T-helper 1 cell treated with Interleukin-12 subunit alpha and Interleukin-12 subunit beta and Interleukin-4 antibody, amounts not matched to agents 30 μg/mL and 1 μg/mL, for 36 hours (primary cell): ENCODE measurements at regions not wholly inside any gene's neighbourhood (a gene's known extent, or its start where the extent isn't known, plus 50 kb on each side); places are given as distances from the start of the nearest gene placed in this dataset.

Experiments
- H3K27ac Mint-ChIP-seq: one replicate; pipeline ENCODE4 v1.8.0; 2021; ENCODE audit warnings: mild to moderate bottlenecking, mixed read lengths
- H3K27me3 Mint-ChIP-seq: one replicate; pipeline ENCODE4 v1.8.0; 2021; ENCODE audit warnings: low read depth, mixed read lengths
- H3K36me3 Mint-ChIP-seq: one replicate; pipeline ENCODE4 v1.8.0; 2021; ENCODE audit warnings: low read depth, mixed read lengths
- H3K4me1 Mint-ChIP-seq: one replicate; pipeline ENCODE4 v1.8.0; 2021; ENCODE audit warnings: low read depth, mixed read lengths
- H3K4me3 Mint-ChIP-seq: one replicate; pipeline ENCODE4 v1.8.0; 2021; ENCODE audit warnings: mild to moderate bottlenecking, moderate library complexity, mixed read lengths
- H3K9me3 Mint-ChIP-seq: one replicate; pipeline ENCODE4 v1.8.0; 2021; ENCODE audit warnings: mixed read lengths

DNA sequence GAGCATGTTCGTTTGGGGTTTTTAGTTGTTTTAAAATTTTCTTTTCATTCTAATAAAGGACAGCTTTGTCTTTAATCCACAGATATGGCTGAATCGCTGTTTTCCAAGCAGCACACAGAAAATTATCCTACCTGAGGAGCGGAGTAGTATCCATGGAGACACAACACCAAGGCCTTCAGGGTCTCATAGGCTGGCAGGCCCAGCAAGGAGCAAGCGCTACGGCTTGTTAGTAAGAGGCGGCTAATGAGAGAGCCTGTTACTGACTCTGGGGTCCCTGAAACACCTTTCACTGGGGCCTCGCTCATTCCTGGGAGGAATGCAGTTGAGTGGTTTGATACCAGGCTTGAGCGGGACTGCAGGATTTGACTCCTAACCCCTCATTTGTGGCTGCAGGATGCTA is 303.8 kb upstream of the CDH4 start:
- Mint-ChIP-seq H3K27ac (no peak overlapping the region), H3K4me1 (no peaks in the 10 kb centered on the region), H3K36me3 (no peaks in the 10 kb centered on the region), H3K27me3 (no peaks in the 10 kb centered on the region), H3K4me3 (no peak overlapping the region), H3K9me3 (peaks cover 4% of the 10 kb centered on the region)

DNA sequence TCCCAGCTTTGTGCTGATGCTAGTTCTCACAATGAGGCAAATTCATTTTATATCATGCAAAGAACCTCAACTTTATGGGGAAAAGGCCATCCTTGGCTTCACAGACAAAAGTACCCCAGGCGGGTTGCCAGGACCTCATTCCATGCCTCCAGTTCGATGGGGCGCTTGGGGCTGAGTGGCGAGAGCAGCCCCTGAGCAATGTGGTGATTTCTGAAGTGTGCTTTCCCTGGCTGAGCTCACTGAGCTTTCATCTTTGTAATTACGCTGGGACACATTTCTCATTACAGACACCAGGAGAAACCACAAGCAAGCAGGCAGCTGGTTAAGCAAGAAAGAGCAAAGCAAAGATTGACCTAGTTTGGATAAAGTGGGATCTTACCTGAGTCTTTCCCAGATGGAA is 301.5 kb upstream of the CDH4 start:
- Mint-ChIP-seq H3K36me3 (no peaks in the 10 kb centered on the region), H3K9me3 (peaks cover 4% of the 10 kb centered on the region), H3K27ac (no peak overlapping the region), H3K27me3 (no peaks in the 10 kb centered on the region), H3K4me1 (no peaks in the 10 kb centered on the region), H3K4me3 (no peak overlapping the region)

- Mint-ChIP-seq H3K4me3 (no peak overlapping the region), H3K27me3 (no peaks in the 10 kb centered on the region), H3K36me3 (no peaks in the 10 kb centered on the region), H3K4me1 (no peaks in the 10 kb centered on the region), H3K9me3 (peaks cover 4% of the 10 kb centered on the region), H3K27ac (no peak overlapping the region)
Observed at GRCh38 chr20:60950974-60951373, 301.1 kb upstream of the CDH4 start.

- no peaks in the 10 kb centered on the region for H3K4me1 Mint-ChIP-seq
- H3K36me3 Mint-ChIP-seq, result no peaks in the 10 kb centered on the region
- no peaks in the 10 kb centered on the region for H3K27me3 Mint-ChIP-seq
- H3K9me3 Mint-ChIP-seq, result peaks cover 4% of the 10 kb centered on the region
- no peak overlapping the region for H3K4me3 Mint-ChIP-seq
- H3K27ac Mint-ChIP-seq, result no peak overlapping the region
Observed at GRCh38 chr20:60952861-60953260, 299.2 kb upstream of the CDH4 start.

- Mint-ChIP-seq H3K4me1 (no peaks in the 10 kb centered on the region), H3K4me3 (no peak overlapping the region), H3K36me3 (no peaks in the 10 kb centered on the region), H3K27me3 (no peaks in the 10 kb centered on the region), H3K27ac (no peak overlapping the region), H3K9me3 (peaks cover 4% of the 10 kb centered on the region)
Observed at GRCh38 chr20:60953321-60953720, 298.7 kb upstream of the CDH4 start.

DNA sequence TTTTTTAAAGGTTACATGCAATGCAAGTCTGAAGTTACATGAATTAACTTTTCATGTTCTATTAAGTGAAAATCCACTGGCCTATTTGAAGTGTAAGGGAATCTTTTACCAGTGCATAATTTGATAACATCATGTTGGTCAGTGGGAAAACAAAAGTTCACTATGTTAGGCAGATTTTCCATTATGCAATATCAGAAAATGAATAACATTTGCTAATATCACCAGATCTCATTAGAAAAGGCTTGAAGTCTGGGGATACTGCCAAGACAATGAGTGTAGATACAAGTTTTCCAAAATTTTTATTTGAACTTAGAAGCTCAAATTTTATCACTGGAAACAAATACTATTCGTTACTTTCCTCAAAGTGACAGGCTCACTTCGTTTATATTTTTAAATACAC is 296.4 kb upstream of the CDH4 start:
- H3K9me3 Mint-ChIP-seq, result no peaks in the 10 kb centered on the region
- H3K27ac Mint-ChIP-seq, result no peak overlapping the region
- H3K4me3 Mint-ChIP-seq, result no peak overlapping the region
- no peaks in the 10 kb centered on the region for H3K36me3 Mint-ChIP-seq
- no peaks in the 10 kb centered on the region for H3K4me1 Mint-ChIP-seq
- H3K27me3 Mint-ChIP-seq, result no peaks in the 10 kb centered on the region

- Mint-ChIP-seq H3K4me1 (no peaks in the 10 kb centered on the region), H3K27me3 (no peaks in the 10 kb centered on the region), H3K27ac (no peak overlapping the region), H3K4me3 (no peak overlapping the region), H3K9me3 (no peaks in the 10 kb centered on the region), H3K36me3 (no peaks in the 10 kb centered on the region)
Observed at GRCh38 chr20:60956194-60956593, 295.9 kb upstream of the CDH4 start.

GRCh38 chr20:60957621-60958020 is 294.4 kb upstream of the CDH4 start:
- Mint-ChIP-seq H3K4me1 (no peaks in the 10 kb centered on the region), H3K4me3 (no peak overlapping the region), H3K36me3 (no peaks in the 10 kb centered on the region), H3K27ac (no peak overlapping the region), H3K27me3 (no peaks in the 10 kb centered on the region), H3K9me3 (no peaks in the 10 kb centered on the region)

GRCh38 chr20:60959971-60960370 is 292.1 kb upstream of the CDH4 start:
- Mint-ChIP-seq H3K4me1 (no peaks in the 10 kb centered on the region), H3K27ac (no peak overlapping the region), H3K4me3 (no peak overlapping the region), H3K36me3 (no peaks in the 10 kb centered on the region), H3K9me3 (no peaks in the 10 kb centered on the region), H3K27me3 (no peaks in the 10 kb centered on the region)

- no peak overlapping the region for H3K27ac Mint-ChIP-seq
- no peaks in the 10 kb centered on the region for H3K36me3 Mint-ChIP-seq
- no peaks in the 10 kb centered on the region for H3K27me3 Mint-ChIP-seq
- no peaks in the 10 kb centered on the region for H3K4me1 Mint-ChIP-seq
- no peak overlapping the region for H3K4me3 Mint-ChIP-seq
- no peaks in the 10 kb centered on the region for H3K9me3 Mint-ChIP-seq
Observed at GRCh38 chr20:60960500-60960899, 291.6 kb upstream of the CDH4 start.

DNA sequence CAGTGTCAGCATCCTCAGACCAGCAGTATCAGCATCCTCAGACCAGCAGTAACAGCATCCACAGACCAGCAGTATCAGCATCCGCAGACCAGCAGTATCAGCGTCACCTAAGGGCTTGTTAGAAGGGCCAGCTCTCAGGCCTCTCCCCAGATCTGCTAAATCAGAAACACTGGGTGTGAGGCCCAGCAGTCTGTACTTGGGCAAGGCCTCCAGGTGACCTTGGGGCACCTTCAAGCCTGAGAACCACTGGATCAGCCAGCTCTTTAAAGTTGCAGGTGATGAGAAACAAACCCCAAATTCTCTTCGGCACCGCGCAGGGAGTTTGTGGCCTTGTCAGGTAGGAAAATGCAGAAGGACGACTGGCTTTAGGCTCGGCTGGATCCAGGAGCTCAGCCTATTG is 290.5 kb upstream of the CDH4 start:
- Mint-ChIP-seq H3K27ac (no peak overlapping the region), H3K4me3 (no peak overlapping the region), H3K27me3 (no peaks in the 10 kb centered on the region), H3K4me1 (no peaks in the 10 kb centered on the region), H3K36me3 (no peaks in the 10 kb centered on the region), H3K9me3 (peaks cover 3% of the 10 kb centered on the region)

DNA sequence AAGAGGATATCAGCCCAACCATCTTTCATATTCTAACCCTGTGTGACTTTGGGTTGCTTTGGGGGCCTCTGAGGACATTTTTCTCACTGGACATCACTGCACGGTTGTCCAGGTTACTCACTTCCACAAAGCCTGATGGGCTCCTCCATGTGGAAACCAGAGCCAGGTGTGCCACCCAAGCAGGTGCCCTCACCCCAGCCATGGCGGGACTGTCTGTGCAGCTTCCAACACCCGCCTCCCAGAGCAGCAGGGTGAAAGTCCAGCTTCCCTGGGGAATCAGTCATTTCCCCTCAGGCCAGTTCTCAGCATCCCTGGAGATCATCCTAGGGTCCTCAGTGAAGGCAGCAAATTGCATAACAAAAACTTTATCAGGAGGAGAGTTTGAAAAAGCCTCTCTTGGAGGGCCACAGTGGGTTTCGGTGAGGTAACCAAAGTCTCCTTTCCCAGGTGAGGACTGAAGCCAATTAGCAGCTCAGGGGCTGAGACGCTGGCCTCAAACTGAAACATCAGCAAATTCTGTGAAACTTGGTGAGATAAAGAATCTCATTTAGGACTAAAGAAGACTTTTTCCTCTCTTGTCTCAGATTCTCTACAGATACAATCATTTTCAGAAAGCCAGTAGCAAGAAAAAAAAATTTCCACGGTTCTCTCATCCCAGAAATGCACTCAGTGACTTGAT is 289.6 kb upstream of the CDH4 start:
- no peak overlapping the region for H3K4me3 Mint-ChIP-seq
- H3K36me3 Mint-ChIP-seq, result no peaks in the 10 kb centered on the region
- no peak overlapping the region for H3K27ac Mint-ChIP-seq
- H3K4me1 Mint-ChIP-seq, result no peaks in the 10 kb centered on the region
- H3K27me3 Mint-ChIP-seq, result no peaks in the 10 kb centered on the region
- H3K9me3 Mint-ChIP-seq, result peaks cover 3% of the 10 kb centered on the region

- Mint-ChIP-seq H3K27ac (no peak overlapping the region), H3K4me3 (no peak overlapping the region), H3K27me3 (no peaks in the 10 kb centered on the region), H3K9me3 (peaks cover 3% of the 10 kb centered on the region), H3K4me1 (no peaks in the 10 kb centered on the region), H3K36me3 (no peaks in the 10 kb centered on the region)
Observed at GRCh38 chr20:60963146-60963545, 288.9 kb upstream of the CDH4 start.

DNA sequence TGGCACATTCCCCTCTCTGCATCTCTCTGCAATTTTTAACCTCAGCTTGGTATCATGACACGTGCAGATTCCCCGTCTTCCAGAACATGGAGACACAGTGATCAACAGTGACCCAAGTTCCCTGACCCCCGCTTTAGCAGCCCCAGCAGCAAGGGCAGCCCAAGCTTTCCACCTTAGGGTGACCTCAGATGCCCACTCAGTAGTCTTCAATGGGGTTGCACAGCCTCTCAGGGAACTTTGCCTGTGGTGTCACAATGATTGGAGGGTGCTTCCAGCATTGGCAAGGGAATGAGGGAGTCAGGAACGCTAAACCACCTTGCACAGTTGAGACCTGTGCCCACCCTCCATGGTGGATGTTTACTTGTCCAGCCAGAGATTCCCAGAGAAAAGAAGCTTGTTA is 287.1 kb upstream of the CDH4 start:
- Mint-ChIP-seq H3K27ac (no peak overlapping the region), H3K4me3 (no peak overlapping the region), H3K4me1 (no peaks in the 10 kb centered on the region), H3K9me3 (peaks cover 3% of the 10 kb centered on the region), H3K27me3 (no peaks in the 10 kb centered on the region), H3K36me3 (no peaks in the 10 kb centered on the region)

DNA sequence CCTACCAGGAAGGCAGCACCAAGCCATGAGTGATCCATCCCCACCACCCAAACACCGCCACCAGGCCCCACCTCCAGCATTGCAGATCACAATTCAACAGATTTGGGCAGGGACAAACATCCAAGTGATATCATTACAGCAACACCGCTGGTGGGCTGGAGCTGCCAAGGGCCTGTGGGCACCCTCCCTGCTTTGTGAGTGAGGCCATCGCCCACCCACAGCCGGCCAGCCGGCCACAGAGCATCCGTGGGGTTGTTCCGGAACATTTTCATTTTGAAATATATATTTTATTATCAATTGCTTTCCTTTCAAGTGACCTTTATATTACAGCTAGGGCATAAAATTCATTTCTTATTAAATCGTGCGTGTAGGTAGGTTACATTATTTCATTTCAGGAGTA is 286.0 kb upstream of the CDH4 start:
- H3K4me1 Mint-ChIP-seq, result no peaks in the 10 kb centered on the region
- no peak overlapping the region for H3K4me3 Mint-ChIP-seq
- H3K27ac Mint-ChIP-seq, result no peak overlapping the region
- H3K36me3 Mint-ChIP-seq, result no peaks in the 10 kb centered on the region
- no peaks in the 10 kb centered on the region for H3K27me3 Mint-ChIP-seq
- peaks cover 3% of the 10 kb centered on the region for H3K9me3 Mint-ChIP-seq

DNA sequence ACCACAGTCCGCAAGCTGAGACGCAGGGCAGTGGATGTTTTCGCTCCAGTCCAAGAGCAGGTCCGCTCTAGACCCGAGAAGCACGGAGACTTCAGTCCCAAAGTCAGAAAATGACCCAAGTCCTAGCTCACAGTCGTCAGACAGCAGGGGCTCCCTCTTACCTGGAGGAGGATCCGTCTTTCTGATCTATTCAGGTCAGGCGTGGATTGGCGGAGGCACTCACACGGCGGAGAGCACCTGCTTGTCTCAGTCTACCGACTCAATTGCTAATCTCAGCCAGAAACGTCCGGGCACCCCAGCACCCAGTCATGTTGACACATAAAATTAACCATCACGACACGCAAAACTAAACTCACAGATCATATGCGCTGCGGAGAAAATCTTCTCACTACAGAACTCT is 285.3 kb upstream of the CDH4 start:
- Mint-ChIP-seq H3K9me3 (peaks cover 3% of the 10 kb centered on the region), H3K4me1 (no peaks in the 10 kb centered on the region), H3K36me3 (no peaks in the 10 kb centered on the region), H3K27me3 (no peaks in the 10 kb centered on the region), H3K27ac (no peak overlapping the region), H3K4me3 (no peak overlapping the region)
